HepG2 (cell line): ENCODE measurements at regions not wholly inside any gene's neighbourhood (a gene's known extent, or its start where the extent isn't known, plus 50 kb on each side); places are given as distances from the start of the nearest gene placed in this dataset.

ENCODE experiments used
- ATAC-seq: fragments of 200-7000 bp; cut with Tn5 transposase; 3 replicates; pipeline ENCODE4 v1.9.1; 2020; ENCODE audit warnings: mild to moderate bottlenecking, moderate library complexity
- BruUV-seq: library from RNA; stranded (reverse); fragments of 400-500 nt; replicated peaks from 2 replicates; lab custom pipeline; 2021; lab: Mats Ljungman, UMichigan
- CTCF ChIA-PET: fragments of 300-600 bp; formaldehyde crosslinking; extraction: SDS; loops from one replicate; lab custom pipeline; 2021; ENCODE audit warnings: low total read pairs, inconsistent platforms, low intra/inter-chr PET ratio; lab: Yijun Ruan, JAX
- POLR2A ChIA-PET: fragments of 350-600 bp; sonication (Branson Sonifier 250); formaldehyde crosslinking; loops from one replicate; lab custom pipeline; 2020; ENCODE audit warnings: antibody characterized with exemption, inconsistent platforms; lab: Yijun Ruan, JAX
- DNase-seq: peaks from one replicate; pipeline ENCODE4 v3.0.0-alpha.2; 2015; ENCODE audit warnings: low spot score
- FAIRE-seq: peaks from 3 replicates; lab custom pipeline; 2011; peaks lifted over from hg19 to GRCh38; lab: Jason Lieb, UNC
- H2AFZ ChIP-seq: one replicate; pipeline ENCODE4 v1.6.1; 2011; ENCODE audit warnings: low read length, inconsistent platforms
- H3K27ac ChIP-seq: fragments of 300-600 bp; 3 replicates; pipeline ENCODE4 v1.8.0; 2011; ENCODE audit warnings: mixed run types, mild to moderate bottlenecking, mixed read lengths, low read length, inconsistent platforms; ENCODE audit not compliant: insufficient read depth; ENCODE audit errors: extremely low read length
- H3K27me3 ChIP-seq, 2 experiments: fragments of 200-600 bp in 1 of 2; 2 replicates in 1 of 2; 3 replicates in 1 of 2; pipeline versions ENCODE4 v1.6.0 to v1.8.0; 2011; ENCODE audit warnings: low read length in 2 of 2, mild to moderate bottlenecking in 2 of 2, moderate library complexity in 2 of 2, inconsistent platforms in 1 of 2; ENCODE audit not compliant: insufficient read depth in 2 of 2, control insufficient read depth in 1 of 2
- H3K36me3 ChIP-seq, 2 experiments: fragments of 200-600 bp in 1 of 2; replicated peaks in 1 of 2; 2 replicates in 1 of 2; 3 replicates in 1 of 2; pipeline versions ENCODE4 v1.5.1 to v1.8.0; 2011; ENCODE audit warnings: low read length in 2 of 2, inconsistent platforms in 1 of 2; ENCODE audit not compliant: insufficient read depth in 2 of 2, control insufficient read depth in 1 of 2
- H3K4me1 ChIP-seq: 2 replicates; pipeline ENCODE4 v1.5.1; 2012; ENCODE audit warnings: low read length, inconsistent platforms; ENCODE audit not compliant: insufficient read depth
- H3K4me2 ChIP-seq: 2 replicates; pipeline ENCODE4 v1.6.0; 2011; ENCODE audit warnings: low read depth, low read length, inconsistent platforms
- H3K4me3 ChIP-seq, 3 experiments: fragments of 200-600 bp in 1 of 3; sonication (generic), shearing (Covaris generic) in 1 of 3; replicated peaks in 1 of 3; 2 replicates each; pipeline ENCODE4 v1.5.1; 2011 to 2016; ENCODE audit warnings: low read length in 3 of 3, inconsistent platforms in 2 of 3, low read depth in 2 of 3, mild to moderate bottlenecking in 2 of 3, control low read depth in 1 of 3, mixed read lengths in 1 of 3; ENCODE audit not compliant: insufficient read depth in 1 of 3
- H3K79me2 ChIP-seq: one replicate; pipeline ENCODE4 v1.6.1; 2011; ENCODE audit warnings: low read length, inconsistent platforms; ENCODE audit not compliant: insufficient read depth
- H3K9ac ChIP-seq: 2 replicates; pipeline ENCODE4 v1.6.0; 2011; ENCODE audit warnings: mild to moderate bottlenecking, low read depth, low read length, inconsistent platforms; ENCODE audit not compliant: insufficient read depth
- H3K9me3 ChIP-seq: 2 replicates; pipeline ENCODE4 v1.5.1; 2012; ENCODE audit warnings: mild to moderate bottlenecking, low read length
- H4K20me1 ChIP-seq: 2 replicates; pipeline ENCODE4 v1.6.0; 2011; ENCODE audit warnings: inconsistent platforms, mild to moderate bottlenecking, low read length, moderate library complexity; ENCODE audit not compliant: insufficient read depth
- ASH2L ChIP-seq: fragments of 300-600, 200-600 bp; sonication (generic); IDR thresholded peaks from 2 replicates; pipeline ENCODE4 v1.7.0; 2017; ENCODE audit warnings: low read depth, mild to moderate bottlenecking, moderate library complexity, mixed read lengths, low read length; ENCODE audit not compliant: insufficient read length
- CBX1 ChIP-seq: IDR thresholded peaks from one replicate; pipeline ENCODE4 v1.6.1; 2016; ENCODE audit warnings: antibody characterized with exemption, low read depth
- CCDC6 ChIP-seq: sonication (generic); formaldehyde crosslinking; IDR thresholded peaks from 2 replicates; pipeline ENCODE4 v1.8.1; 2022; ENCODE audit warnings: mild to moderate bottlenecking, missing genetic modification reagents, moderate library complexity
- DMTF1 ChIP-seq: sonication (generic); formaldehyde crosslinking; IDR thresholded peaks from 2 replicates; pipeline ENCODE4 v1.4.0; 2020; ENCODE audit warnings: mild to moderate bottlenecking, missing genetic modification reagents
- KAT7 ChIP-seq: IDR thresholded peaks from 2 replicates; pipeline ENCODE4 v1.6.1; 2018; ENCODE audit warnings: borderline replicate concordance, missing compliant biosample characterization
- MLX ChIP-seq: IDR thresholded peaks from 2 replicates; pipeline ENCODE4 v1.6.1; 2016
- PAX8 ChIP-seq: sonication (generic); formaldehyde crosslinking; IDR thresholded peaks from 2 replicates; pipeline ENCODE4 v1.8.0; 2022; ENCODE audit warnings: mild to moderate bottlenecking, missing genetic modification reagents, borderline replicate concordance
- PAXIP1 ChIP-seq: sonication (generic); formaldehyde crosslinking; conservative IDR thresholded peaks from 2 replicates; pipeline ENCODE4 v1.4.0; 2020; ENCODE audit warnings: mild to moderate bottlenecking, missing genetic modification reagents, moderate library complexity
- SIX4 ChIP-seq: sonication (generic); formaldehyde crosslinking; IDR thresholded peaks from 2 replicates; pipeline ENCODE4 v1.4.0; 2020; ENCODE audit warnings: missing genetic modification reagents
- ZNF563 ChIP-seq: sonication (generic); formaldehyde crosslinking; IDR thresholded peaks from 2 replicates; pipeline ENCODE4 v1.8.0; 2022; ENCODE audit warnings: mild to moderate bottlenecking, moderate library complexity, missing genetic modification reagents
- ZNF619 ChIP-seq: sonication (generic); formaldehyde crosslinking; IDR thresholded peaks from 2 replicates; pipeline ENCODE4 v1.4.0; 2020; ENCODE audit warnings: mild to moderate bottlenecking, missing genetic modification reagents
- ZNF713 ChIP-seq: sonication (generic); formaldehyde crosslinking; IDR thresholded peaks from 2 replicates; pipeline ENCODE4 v1.4.0; 2020; ENCODE audit warnings: mild to moderate bottlenecking, missing genetic modification reagents
- ZNF775 ChIP-seq: sonication (generic); formaldehyde crosslinking; IDR thresholded peaks from 2 replicates; pipeline ENCODE4 v1.4.0; 2020; ENCODE audit warnings: missing genetic modification reagents, mild to moderate bottlenecking, moderate library complexity, borderline replicate concordance
- WGBS: methylation state at CpG from one replicate; pipeline ENCODE4 v1.1.6; 2017; ENCODE audit warnings: low lambda C conversion rate; 5-methylcytosine and 5-hydroxymethylcytosine counted together
- in situ Hi-C: cut with HindIII; loops from 2 replicates; pipeline ENCODE4 v1.10.0; 2017; ENCODE audit warnings: low pct_unique_long_range_greater_than_20kb; ENCODE audit not compliant: extremely low pct_ligation_motif_present
- intact Hi-C: fragments of 100-400 bp; cut with micrococcal nuclease; formaldehyde crosslinking; loops from one replicate; pipeline ENCODE4 v1.10.0; 2022; ENCODE audit not compliant: unreplicated experiment

- WGBS, result 47% methylated on average over 10 of the region's 10 CpGs
- in situ Hi-C loops (no loop called here), intact Hi-C loops (no loop called here)
- Histone ChIP-seq H3K27ac (no peak overlapping the region), H3K4me2 (peak overlapping the region; percentile 61; the same call in 1 of the 2 replicates), H3K9ac (no peak overlapping the region), H2AFZ (no peak overlapping the region), H3K27me3 (peaks cover 10 to 57% of the 10 kb centered on the region in 2 experiments), H3K9me3 (no peaks in the 10 kb centered on the region), H3K36me3 (no peaks in the 10 kb centered on the region), H3K4me1 (peaks cover 29% of the 10 kb centered on the region), H3K79me2 (no peaks in the 10 kb centered on the region), H3K4me3 (no peak overlapping the region), H4K20me1 (no peaks in the 10 kb centered on the region)
- CTCF ChIA-PET, result no interaction called here
- TF ChIP-seq PAX8 (CRISPR knock-in tag) (no peak), PAXIP1 (CRISPR knock-in tag) (no peak), ZNF713 (CRISPR knock-in tag) (no peak), DMTF1 (no peak), KAT7 (CRISPR knock-in tag) (no peak), CBX1 (no peak), ZNF563 (no peak), MLX (CRISPR knock-in tag) (no peak), ZNF775 (CRISPR knock-in tag) (no peak), CCDC6 (CRISPR knock-in tag) (no peak), ASH2L (no peak), SIX4 (CRISPR knock-in tag) (no peak), ZNF619 (CRISPR knock-in tag) (no peak)
- DNase-seq (no peak), ATAC-seq (no peak), FAIRE-seq (no peak)
- BruUV-seq, result no TSS peak
- POLR2A ChIA-PET, result no interaction called here
Observed at GRCh38 chr1:2967881-2968280, 53.4 kb upstream of the ACTRT2 start.
